CD4-positive, alpha-beta T cell treated with Interleukin-6 for 4 hours (primary cell): ENCODE measurements at regions not wholly inside any gene's neighbourhood (a gene's known extent, or its start where the extent isn't known, plus 50 kb on each side); places are given as distances from the start of the nearest gene placed in this dataset.

Source experiments
- DNase-seq: peaks from one replicate; pipeline ENCODE4 v3.0.0-alpha.2; 2020; ENCODE audit warnings: mixed read lengths

- DNase-seq: no peak
These were observed 334.1 kb downstream of the GLRX3 start for GRCh38 chr10:130470286-130470685.

GRCh38 chr10:130470973-130471372, 334.8 kb downstream of the GLRX3 start:
- no peak for DNase-seq

GRCh38 chr10:130471486-130471885, 335.3 kb downstream of the GLRX3 start:
- DNase-seq: no peak

- DNase-seq: no peak
These were observed 336.0 kb downstream of the GLRX3 start for GRCh38 chr10:130472236-130472635.

- DNase-seq: no peak
These were observed 338.4 kb downstream of the GLRX3 start for GRCh38 chr10:130474591-130474990.

- no peak for DNase-seq
These were observed 341.2 kb downstream of the GLRX3 start for GRCh38 chr10:130477360-130477759.

- DNase-seq: no peak
These were observed 343.0 kb downstream of the GLRX3 start for GRCh38 chr10:130479146-130479545.

- DNase-seq: no peak
These were observed 343.7 kb downstream of the GLRX3 start for GRCh38 chr10:130479926-130480325.

GRCh38 chr10:130480491-130480890, 344.3 kb downstream of the GLRX3 start:
- no peak for DNase-seq

- no peak for DNase-seq
These were observed 345.1 kb downstream of the GLRX3 start for GRCh38 chr10:130481076-130481930.

- no peak for DNase-seq
These were observed 345.7 kb downstream of the GLRX3 start for GRCh38 chr10:130481936-130482335.

- no peak for DNase-seq
These were observed 347.7 kb downstream of the GLRX3 start for GRCh38 chr10:130483691-130484467.

- no peak for DNase-seq
These were observed 348.4 kb downstream of the GLRX3 start for GRCh38 chr10:130484468-130485180.

GRCh38 chr10:130485236-130485957, 349.2 kb downstream of the GLRX3 start:
- no peak for DNase-seq

GRCh38 chr10:130485958-130486895, 350.0 kb downstream of the GLRX3 start:
- DNase-seq: no peak

GRCh38 chr10:130486906-130487305, 350.7 kb downstream of the GLRX3 start:
- no peak for DNase-seq

GRCh38 chr10:130487566-130487965, 351.4 kb downstream of the GLRX3 start:
- no peak for DNase-seq

- no peak for DNase-seq
These were observed 353.7 kb downstream of the GLRX3 start for GRCh38 chr10:130489891-130490290.

GRCh38 chr10:130491011-130491692, 355.0 kb downstream of the GLRX3 start:
- no peak for DNase-seq

GRCh38 chr10:130491693-130492050, 355.5 kb downstream of the GLRX3 start:
- DNase-seq: no peak
